ENCODE measurements at regions not wholly inside any gene's neighbourhood (a gene's known extent, or its start where the extent isn't known, plus 50 kb on each side); places are given as distances from the start of the nearest gene placed in this dataset.

DNA sequence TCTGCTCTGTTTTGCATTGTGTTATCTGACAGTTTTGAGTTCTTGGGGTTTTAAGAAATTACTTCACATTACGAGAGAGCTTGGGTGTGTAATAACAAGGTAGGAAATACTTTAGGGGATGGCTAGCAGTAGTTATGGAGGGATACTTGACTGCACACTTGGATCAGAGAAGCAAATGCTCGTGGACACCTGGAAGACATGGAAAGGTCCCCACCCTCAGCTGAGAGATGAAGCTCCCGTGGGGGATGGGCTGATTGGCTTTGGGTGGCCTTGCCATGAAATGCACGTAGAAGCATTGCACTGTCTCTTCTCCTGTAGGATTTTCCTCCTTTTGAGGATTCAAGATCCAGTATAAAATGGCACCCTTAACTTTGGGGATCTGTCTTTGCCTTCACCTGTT is 61.5 kb upstream of the UNC93A start:
- TF ChIP-seq CEBPB (IDR thresholded peaks at IDR 0.05) (no peak), RAD21 (IDR thresholded peaks at IDR 0.05; ENCODE audit: low read depth) (no peak), CREB1 (IDR thresholded peaks at IDR 0.05; ENCODE audit: low read depth) (no peak), TAF1 (IDR thresholded peaks at IDR 0.05; ENCODE audit: low read depth) (no peak), YY1 (IDR thresholded peaks at IDR 0.05; ENCODE audit: low read depth) (no peak), EGR1 (IDR thresholded peaks at IDR 0.05) (no peak), REST (IDR thresholded peaks at IDR 0.05; ENCODE audit: low read depth) (no peak), NFIC (IDR thresholded peaks at IDR 0.05) (no peak), FOXM1 (IDR thresholded peaks at IDR 0.05; ENCODE audit: borderline replicate concordance, low read depth) (no peak)
- TF ChIP-seq, protein P1, sequence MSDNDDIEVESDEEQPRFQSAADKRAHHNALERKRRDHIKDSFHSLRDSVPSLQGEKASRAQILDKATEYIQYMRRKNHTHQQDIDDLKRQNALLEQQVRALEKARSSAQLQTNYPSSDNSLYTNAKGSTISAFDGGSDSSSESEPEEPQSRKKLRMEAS (IDR thresholded peaks at IDR 0.05): no peak
- TF ChIP-seq, protein P2, sequence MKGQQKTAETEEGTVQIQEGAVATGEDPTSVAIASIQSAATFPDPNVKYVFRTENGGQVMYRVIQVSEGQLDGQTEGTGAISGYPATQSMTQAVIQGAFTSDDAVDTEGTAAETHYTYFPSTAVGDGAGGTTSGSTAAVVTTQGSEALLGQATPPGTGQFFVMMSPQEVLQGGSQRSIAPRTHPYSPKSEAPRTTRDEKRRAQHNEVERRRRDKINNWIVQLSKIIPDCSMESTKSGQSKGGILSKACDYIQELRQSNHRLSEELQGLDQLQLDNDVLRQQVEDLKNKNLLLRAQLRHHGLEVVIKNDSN (IDR thresholded peaks at IDR 0.05): no peak
